Lower leg skin (tissue), 3 donors: ENCODE measurements at regions not wholly inside any gene's neighbourhood (a gene's known extent, or its start where the extent isn't known, plus 50 kb on each side); places are given as distances from the start of the nearest gene placed in this dataset.

Experiments used
- CTCF ChIP-seq, 3 donors: fragments of 450-650 bp; IDR thresholded peaks; one replicate each; pipeline ENCODE4 v1.5.1; 2016; ENCODE audit warnings: antibody characterized with exemption in 3 of 3, mild to moderate bottlenecking in 3 of 3, moderate library complexity in 2 of 3
- POLR2A ChIP-seq, 2 donors: fragments of 450-650 bp; IDR thresholded peaks; one replicate each; pipeline ENCODE4 v1.6.1; 2016 to 2017; ENCODE audit warnings: antibody characterized with exemption in 2 of 2, mild to moderate bottlenecking in 1 of 2, moderate library complexity in 1 of 2

DNA sequence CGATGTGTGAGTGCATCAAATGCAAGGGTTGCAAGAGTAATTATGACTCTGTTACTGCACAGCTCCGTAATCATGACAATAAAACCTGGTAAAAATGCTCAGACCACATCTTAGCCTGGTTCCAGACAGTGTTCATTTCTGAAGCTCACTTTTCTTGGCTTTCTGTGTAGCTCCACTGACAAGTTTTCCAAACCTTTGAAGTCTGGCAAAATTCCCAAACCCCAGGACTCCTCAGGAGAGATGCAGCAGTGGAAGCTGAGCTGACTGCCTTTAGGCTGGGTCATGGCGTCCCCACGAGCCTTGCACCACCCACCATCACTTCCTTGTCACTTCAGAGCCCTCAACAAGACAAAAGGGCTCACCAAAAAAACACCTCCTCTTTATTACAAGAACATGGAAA, 131.6 kb upstream of the TAS2R1 start:
- no peak for TF ChIP-seq CTCF (IDR thresholded peaks at IDR 0.05)
- TF ChIP-seq POLR2A (IDR thresholded peaks at IDR 0.05): no peak
